ENCODE measurements at regions not wholly inside any gene's neighbourhood (a gene's known extent, or its start where the extent isn't known, plus 50 kb on each side); places are given as distances from the start of the nearest gene placed in this dataset.

GRCh38 chr14:101472518-101472849 lies 88.8 kb upstream of the DIO3 start:
- H3K27me3 ChIP-seq, result peaks cover 22% of the 10 kb centered on the region
- peaks cover 9% of the 10 kb centered on the region for H3K4me1 ChIP-seq
- H3K36me3 ChIP-seq, result no peaks in the 10 kb centered on the region
- WGBS, result 77% methylated on average over 6 of the region's 6 CpGs
- TF ChIP-seq POLR2AphosphoS5 (IDR thresholded peaks at IDR 0.05) (no peak), EP300 (IDR thresholded peaks at IDR 0.05) (no peak), POLR2A (IDR thresholded peaks at IDR 0.05) (no peak)
- TF ChIP-seq, protein P1, sequence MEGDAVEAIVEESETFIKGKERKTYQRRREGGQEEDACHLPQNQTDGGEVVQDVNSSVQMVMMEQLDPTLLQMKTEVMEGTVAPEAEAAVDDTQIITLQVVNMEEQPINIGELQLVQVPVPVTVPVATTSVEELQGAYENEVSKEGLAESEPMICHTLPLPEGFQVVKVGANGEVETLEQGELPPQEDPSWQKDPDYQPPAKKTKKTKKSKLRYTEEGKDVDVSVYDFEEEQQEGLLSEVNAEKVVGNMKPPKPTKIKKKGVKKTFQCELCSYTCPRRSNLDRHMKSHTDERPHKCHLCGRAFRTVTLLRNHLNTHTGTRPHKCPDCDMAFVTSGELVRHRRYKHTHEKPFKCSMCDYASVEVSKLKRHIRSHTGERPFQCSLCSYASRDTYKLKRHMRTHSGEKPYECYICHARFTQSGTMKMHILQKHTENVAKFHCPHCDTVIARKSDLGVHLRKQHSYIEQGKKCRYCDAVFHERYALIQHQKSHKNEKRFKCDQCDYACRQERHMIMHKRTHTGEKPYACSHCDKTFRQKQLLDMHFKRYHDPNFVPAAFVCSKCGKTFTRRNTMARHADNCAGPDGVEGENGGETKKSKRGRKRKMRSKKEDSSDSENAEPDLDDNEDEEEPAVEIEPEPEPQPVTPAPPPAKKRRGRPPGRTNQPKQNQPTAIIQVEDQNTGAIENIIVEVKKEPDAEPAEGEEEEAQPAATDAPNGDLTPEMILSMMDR (IDR thresholded peaks at IDR 0.05), result no peak
- H3K4me3 ChIP-seq, result no peak overlapping the region
- no peak overlapping the region for H3K27ac ChIP-seq
- H3K9me3 ChIP-seq, result no peaks in the 10 kb centered on the region
- peak in 1 of 2 donors; percentile 21 for DNase-seq (ENCODE audit: low spot score in 2 of 2)

DNA sequence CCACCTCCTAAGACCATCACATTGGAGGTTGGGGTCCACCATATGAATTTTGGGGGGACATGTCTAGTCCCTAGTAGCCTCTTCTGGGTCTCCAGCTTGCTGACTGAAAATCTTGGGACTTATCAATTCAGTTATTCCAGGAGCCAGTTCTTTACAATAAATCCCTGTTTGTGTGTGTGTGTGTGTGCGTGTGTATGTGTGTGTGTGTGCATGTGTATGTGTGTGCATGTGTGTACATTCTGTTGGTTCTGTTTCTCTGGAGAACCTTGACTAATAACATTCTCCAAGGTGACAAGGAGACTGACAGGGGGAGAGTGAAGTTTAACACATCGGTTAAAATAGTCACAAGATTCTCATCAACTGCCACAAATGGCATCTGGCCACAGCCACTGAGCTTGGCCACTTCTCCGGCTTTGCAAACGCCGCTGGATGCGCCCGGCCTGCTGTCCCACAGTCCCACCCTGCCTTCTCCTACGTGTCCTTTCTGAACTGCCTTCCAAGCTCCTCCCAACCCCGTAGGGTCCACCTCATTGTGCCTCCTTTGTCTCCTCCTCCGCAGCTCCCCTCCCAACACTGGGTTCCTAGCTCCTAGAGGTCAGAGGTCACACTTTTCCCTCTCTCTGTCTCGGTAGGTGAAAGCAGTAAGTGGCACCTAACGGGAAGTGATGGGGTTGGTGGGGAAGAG lies 88.1 kb upstream of the DIO3 start:
- Histone ChIP-seq H3K36me3 (no peaks in the 10 kb centered on the region), H3K4me1 (peaks cover 9% of the 10 kb centered on the region), H3K27ac (no peak overlapping the region), H3K4me3 (no peak overlapping the region), H3K9me3 (no peaks in the 10 kb centered on the region), H3K27me3 (peaks cover 22% of the 10 kb centered on the region)
- WGBS, result 80% methylated on average over 12 of the region's 12 CpGs
- DNase-seq (ENCODE audit: low spot score in 2 of 2), result peak; percentile 33 to 61
- TF ChIP-seq EP300 (IDR thresholded peaks at IDR 0.05) (no peak), POLR2AphosphoS5 (IDR thresholded peaks at IDR 0.05) (no peak), POLR2A (IDR thresholded peaks at IDR 0.05) (no peak)

DNA sequence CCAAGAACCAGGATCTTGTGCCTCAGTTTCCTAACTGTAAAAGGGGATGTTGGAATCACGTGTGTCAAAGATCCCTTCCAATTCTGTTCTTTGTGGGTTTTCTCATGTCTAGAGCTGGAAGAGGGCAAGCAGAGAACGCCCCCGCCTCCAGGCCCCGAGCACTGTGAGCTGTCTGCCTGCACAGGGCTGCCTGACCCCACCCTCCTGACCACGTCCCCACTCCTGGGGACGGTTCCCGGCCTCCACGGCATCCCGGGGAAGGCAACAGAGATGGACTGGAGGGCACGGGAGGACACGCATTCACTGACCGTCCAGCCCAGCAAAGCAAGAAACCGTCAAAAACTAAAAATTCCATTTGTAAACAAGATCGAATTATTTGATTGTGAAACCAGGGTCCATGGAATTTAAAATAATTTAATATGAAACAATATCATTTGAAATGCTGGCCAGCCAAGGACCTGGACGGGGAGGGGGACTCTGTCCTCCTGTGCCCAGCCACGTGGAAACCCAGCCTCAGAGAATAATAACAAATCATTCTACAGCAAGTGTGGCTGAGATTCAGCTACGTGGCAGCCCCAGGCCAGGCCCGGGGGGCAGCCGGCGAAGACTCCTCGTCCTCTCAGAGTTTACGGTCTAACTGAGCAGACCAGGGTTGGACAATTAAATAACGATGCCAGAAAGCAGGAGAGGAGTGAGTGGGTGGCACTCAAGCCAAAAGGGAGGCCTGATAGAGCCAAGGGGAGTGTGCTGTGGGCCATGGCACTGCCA lies 87.3 kb upstream of the DIO3 start:
- H3K9me3 ChIP-seq, result no peaks in the 10 kb centered on the region
- peaks cover 9% of the 10 kb centered on the region for H3K4me1 ChIP-seq
- no peaks in the 10 kb centered on the region for H3K36me3 ChIP-seq
- H3K27ac ChIP-seq, result peak overlapping the region; percentile 10
- WGBS, result 68% methylated on average over 23 of the region's 23 CpGs
- H3K27me3 ChIP-seq, result peaks cover 22% of the 10 kb centered on the region
- DNase-seq (ENCODE audit: low spot score in 2 of 2), result peak; percentile 58 to 65
- H3K4me3 ChIP-seq, result no peak overlapping the region
- no peak for TF ChIP-seq POLR2AphosphoS5 (IDR thresholded peaks at IDR 0.05)

GRCh38 chr14:101474563-101475455 lies 86.5 kb upstream of the DIO3 start:
- WGBS, result 77% methylated on average over 19 of the region's 19 CpGs
- H3K36me3 ChIP-seq, result no peaks in the 10 kb centered on the region
- H3K4me1 ChIP-seq, result peaks cover 9% of the 10 kb centered on the region
- H3K27me3 ChIP-seq, result peaks cover 22% of the 10 kb centered on the region
- H3K9me3 ChIP-seq, result no peaks in the 10 kb centered on the region
- peak overlapping the region; percentile 18 for H3K4me3 ChIP-seq
- H3K27ac ChIP-seq, result peak overlapping the region; percentile 67
- DNase-seq (ENCODE audit: low spot score in 2 of 2), result peak; percentile 51 to 65
- TF ChIP-seq EP300 (IDR thresholded peaks at IDR 0.05) (no peak), POLR2AphosphoS5 (IDR thresholded peaks at IDR 0.05) (no peak), POLR2A (IDR thresholded peaks at IDR 0.05) (no peak)
- TF ChIP-seq, protein P1 (IDR thresholded peaks at IDR 0.05), result no peak

- peak overlapping the region; percentile 18 for H3K4me3 ChIP-seq
- 52% methylated on average over 14 of the region's 26 CpGs for WGBS
- peaks cover 25% of the 10 kb centered on the region for H3K27me3 ChIP-seq
- peaks cover 9% of the 10 kb centered on the region for H3K4me1 ChIP-seq
- no peaks in the 10 kb centered on the region for H3K9me3 ChIP-seq
- H3K27ac ChIP-seq, result peak overlapping the region; percentile 67
- no peaks in the 10 kb centered on the region for H3K36me3 ChIP-seq
- DNase-seq (ENCODE audit: low spot score in 2 of 2), result peak; percentile 67 to 76
- TF ChIP-seq EP300 (IDR thresholded peaks at IDR 0.05), result no peak
- TF ChIP-seq, protein P1 (IDR thresholded peaks at IDR 0.05), result no peak
- no peak for TF ChIP-seq POLR2A (IDR thresholded peaks at IDR 0.05)
- no peak for TF ChIP-seq POLR2AphosphoS5 (IDR thresholded peaks at IDR 0.05)
These were observed 85.6 kb upstream of the DIO3 start for GRCh38 chr14:101475456-101476257.

Data from suprapubic skin (tissue), 4 donors.